CD4-positive, alpha-beta T cell treated with Interleukin-6 for 4 hours (primary cell): ENCODE measurements at regions not wholly inside any gene's neighbourhood (a gene's known extent, or its start where the extent isn't known, plus 50 kb on each side); places are given as distances from the start of the nearest gene placed in this dataset.
"Not testable (repeated sequence)": the region's sequence is repeated elsewhere in the genome, so short reads cannot be mapped to it uniquely, and the experiment has no call there.

Source experiments
- DNase-seq: peaks from one replicate; pipeline ENCODE4 v3.0.0-alpha.2; 2020; ENCODE audit warnings: mixed read lengths

GRCh38 chr4:157772907-157773306 is 399.9 kb downstream of the GASK1B start:
- no peak for DNase-seq

- DNase-seq, result no peak
Observed at GRCh38 chr4:157768419-157768818, 404.4 kb downstream of the GASK1B start.

- no peak for DNase-seq
Observed at GRCh38 chr4:157763490-157763889, 409.3 kb downstream of the GASK1B start.

- no peak for DNase-seq
Observed at GRCh38 chr4:157754410-157754809, 418.4 kb downstream of the GASK1B start.

- DNase-seq, result no peak
Observed at GRCh38 chr4:157751631-157752030, 421.2 kb downstream of the GASK1B start.

- no peak for DNase-seq
Observed at GRCh38 chr4:157741642-157742041, 431.2 kb downstream of the GASK1B start.

GRCh38 chr4:157739242-157739641 is 433.6 kb downstream of the GASK1B start:
- DNase-seq, result no peak

- no peak for DNase-seq
Observed at GRCh38 chr4:157728215-157728614, 444.6 kb downstream of the GASK1B start.

- no peak for DNase-seq
Observed at GRCh38 chr4:157727163-157727562, 445.7 kb downstream of the GASK1B start.

GRCh38 chr4:157722146-157722545 is 450.7 kb downstream of the GASK1B start:
- DNase-seq, result no peak

GRCh38 chr4:157713342-157713741 is 459.5 kb downstream of the GASK1B start:
- DNase-seq, result no peak

GRCh38 chr4:157706155-157706554 is 466.7 kb downstream of the GASK1B start:
- no peak for DNase-seq

GRCh38 chr4:157702831-157703230 is 470.0 kb downstream of the GASK1B start:
- DNase-seq, result no peak

GRCh38 chr4:157701695-157701994 is 471.2 kb downstream of the GASK1B start:
- DNase-seq, result no peak

- DNase-seq, result no peak
Observed at GRCh38 chr4:157700898-157701694, 471.7 kb downstream of the GASK1B start.

GRCh38 chr4:157689476-157689875 is 468.9 kb downstream of the GRIA2 start:
- no peak for DNase-seq

GRCh38 chr4:157687971-157688370 is 467.4 kb downstream of the GRIA2 start:
- DNase-seq, result no peak

- not testable (repeated sequence) for DNase-seq
Observed at GRCh38 chr4:157679326-157679725, 458.8 kb downstream of the GRIA2 start.

- DNase-seq, result no peak
Observed at GRCh38 chr4:157678478-157678877, 457.9 kb downstream of the GRIA2 start.

- no peak for DNase-seq
Observed at GRCh38 chr4:157674699-157675098, 454.2 kb downstream of the GRIA2 start.

- no peak for DNase-seq
Observed at GRCh38 chr4:157667836-157668235, 447.3 kb downstream of the GRIA2 start.

GRCh38 chr4:157664726-157665125 is 444.2 kb downstream of the GRIA2 start:
- DNase-seq, result no peak

- no peak for DNase-seq
Observed at GRCh38 chr4:157655096-157655809, 434.7 kb downstream of the GRIA2 start.

- no peak for DNase-seq
Observed at GRCh38 chr4:157643257-157643656, 422.7 kb downstream of the GRIA2 start.

GRCh38 chr4:157634057-157634456 is 413.5 kb downstream of the GRIA2 start:
- DNase-seq, result no peak
